Endothelial cell of umbilical vein (primary cell): ENCODE measurements at regions not wholly inside any gene's neighbourhood (a gene's known extent, or its start where the extent isn't known, plus 50 kb on each side); places are given as distances from the start of the nearest gene placed in this dataset.

Source experiments
- BruUV-seq: library from RNA; stranded (reverse); fragments of 400-500 nt; replicated peaks from 2 replicates; lab custom pipeline; 2021; lab: Mats Ljungman, UMichigan
- CTCF ChIA-PET: fragments of 300-600, 350-600 bp; sonication (Branson Sonifier 250); formaldehyde crosslinking; loops from one replicate; lab custom pipeline; 2021; ENCODE audit warnings: antibody characterized with exemption, inconsistent platforms; lab: Charles Lee
- POLR2A ChIA-PET: fragments of 300-600, 350-600 bp; sonication (Branson Sonifier 250); formaldehyde crosslinking; loops from one replicate; lab custom pipeline; 2021; ENCODE audit warnings: antibody characterized with exemption, inconsistent platforms; lab: Charles Lee
- DNase-seq: peaks from one replicate; pipeline ENCODE4 v3.0.0-alpha.2; 2011; ENCODE audit warnings: low read depth, low spot score
- FAIRE-seq: peaks from 2 replicates; lab custom pipeline; 2011; peaks lifted over from hg19 to GRCh38; lab: Jason Lieb, UNC
- H2AFZ ChIP-seq: 2 replicates; pipeline ENCODE4 v1.6.0; 2012; ENCODE audit warnings: low read depth, low read length, control low read depth, inconsistent platforms
- H3K27ac ChIP-seq: 2 replicates; pipeline ENCODE4 v1.5.1; 2011; ENCODE audit warnings: low read depth, mild to moderate bottlenecking, control low read depth, low read length, moderate library complexity; ENCODE audit not compliant: insufficient read depth
- H3K27me3 ChIP-seq, 2 experiments: 2 replicates each; pipeline versions ENCODE4 v1.6.0 to v1.6.1; 2011; ENCODE audit warnings: low read length in 2 of 2, mixed read lengths in 1 of 2; ENCODE audit not compliant: control insufficient read depth in 2 of 2, insufficient read depth in 2 of 2
- H3K36me3 ChIP-seq, 2 experiments: 2 replicates in 1 of 2; 3 replicates in 1 of 2; pipeline ENCODE4 v1.5.1; 2011; ENCODE audit warnings: low read length in 2 of 2, mild to moderate bottlenecking in 1 of 2, moderate library complexity in 1 of 2; ENCODE audit not compliant: control insufficient read depth in 2 of 2, insufficient read depth in 2 of 2; ENCODE audit errors: extremely low read depth in 1 of 2
- H3K4me1 ChIP-seq: 3 replicates; pipeline ENCODE4 v1.5.1; 2011; ENCODE audit warnings: mild to moderate bottlenecking, low read length; ENCODE audit not compliant: control insufficient read depth, insufficient read depth; ENCODE audit errors: extremely low read depth
- H3K4me2 ChIP-seq: 2 replicates; pipeline ENCODE4 v1.6.1; 2011; ENCODE audit warnings: low read length, control low read depth, mixed read lengths; ENCODE audit not compliant: insufficient read depth
- H3K4me3 ChIP-seq, 3 experiments: fragments of 200-600 bp in 1 of 3; sonication (generic), shearing (Covaris generic) in 1 of 3; replicated peaks in 1 of 3; 2 replicates each; pipeline ENCODE4 v1.5.1; 2011 to 2016; ENCODE audit warnings: control low read depth in 3 of 3, low read length in 3 of 3, mild to moderate bottlenecking in 2 of 3, inconsistent platforms in 1 of 3, low read depth in 1 of 3, moderate library complexity in 1 of 3; ENCODE audit not compliant: insufficient read depth in 1 of 3
- H3K79me2 ChIP-seq: 2 replicates; pipeline ENCODE4 v1.6.0; 2012; ENCODE audit warnings: low read length, inconsistent platforms; ENCODE audit not compliant: control insufficient read depth, insufficient read depth
- H3K9ac ChIP-seq: replicated peaks from 2 replicates; pipeline ENCODE3; 2011; ENCODE audit warnings: low read length, control low read depth; ENCODE audit not compliant: insufficient read depth; ENCODE audit errors: extremely low read depth
- H3K9me1 ChIP-seq: replicated peaks from 3 replicates; pipeline ENCODE4 v1.6.0; 2011; ENCODE audit warnings: mild to moderate bottlenecking, low read length; ENCODE audit not compliant: control insufficient read depth, insufficient read depth; ENCODE audit errors: extremely low read depth
- H3K9me3 ChIP-seq: replicated peaks from 2 replicates; pipeline ENCODE4 v1.5.1; 2012; ENCODE audit warnings: low read length, inconsistent platforms; ENCODE audit not compliant: control insufficient read depth, insufficient read depth
- H4K20me1 ChIP-seq: replicated peaks from 2 replicates; pipeline ENCODE3; 2011; ENCODE audit warnings: mild to moderate bottlenecking, low read length; ENCODE audit not compliant: control insufficient read depth, insufficient read depth; ENCODE audit errors: extremely low read depth
- CTCF ChIP-seq, 2 donors: IDR thresholded peaks; 1 replicate in 1 of 2; 2 replicates in 1 of 2; pipeline ENCODE4 v1.5.1; 2011; ENCODE audit warnings: low read length in 2 of 2, mild to moderate bottlenecking in 2 of 2, moderate library complexity in 2 of 2, control low read depth in 1 of 2, inconsistent platforms in 1 of 2, low read depth in 1 of 2; ENCODE audit not compliant: insufficient read depth in 1 of 2; ENCODE audit errors: extremely low read depth in 1 of 2
- EZH2 ChIP-seq: IDR thresholded peaks from 2 replicates; pipeline ENCODE4 v1.6.1; 2012; ENCODE audit warnings: borderline replicate concordance, low read depth, mild to moderate bottlenecking, moderate library complexity, low read length, inconsistent platforms; ENCODE audit not compliant: severe bottlenecking
- FOS ChIP-seq: IDR thresholded peaks from 2 replicates; pipeline ENCODE4 v1.6.1; 2011; ENCODE audit warnings: mild to moderate bottlenecking, low read length, moderate library complexity, borderline replicate concordance; ENCODE audit not compliant: insufficient read depth
- GATA2 ChIP-seq: IDR thresholded peaks from 2 replicates; pipeline ENCODE4 v1.7.0; 2011; ENCODE audit warnings: low read depth, mild to moderate bottlenecking, moderate library complexity, mixed read lengths, low read length; ENCODE audit not compliant: insufficient read length, insufficient read depth
- JUN ChIP-seq: IDR thresholded peaks from 2 replicates; pipeline ENCODE4 v1.6.1; 2011; ENCODE audit warnings: borderline replicate concordance, low read depth; ENCODE audit not compliant: insufficient read length, insufficient read depth
- MAX ChIP-seq: IDR thresholded peaks from 2 replicates; pipeline ENCODE4 v1.6.1; 2011; ENCODE audit not compliant: insufficient read depth, insufficient read length
- MYC ChIP-seq: IDR thresholded peaks from one replicate; pipeline ENCODE4 v1.6.1; 2011; ENCODE audit warnings: mild to moderate bottlenecking, low read depth, low read length
- POLR2A ChIP-seq: IDR thresholded peaks from 2 replicates; pipeline ENCODE4 v1.6.1; 2012; ENCODE audit warnings: low read depth, mild to moderate bottlenecking, control low read depth, low read length
- POLR2AphosphoS5 ChIP-seq: IDR thresholded peaks from 2 replicates; pipeline ENCODE4 v1.6.1; 2012; ENCODE audit warnings: low read depth, mild to moderate bottlenecking, control low read depth, low read length, moderate library complexity; ENCODE audit not compliant: insufficient read depth
- dilution Hi-C: fragments of 300-500 bp; cut with MboI; formaldehyde crosslinking; loops from one replicate; pipeline ENCODE4 v1.15.0; 2019; ENCODE audit warnings: low sequenced_read_pairs; ENCODE audit not compliant: extremely low pct_ligation_motif_present
- intact Hi-C: fragments of 100-400 bp; cut with micrococcal nuclease; formaldehyde crosslinking; loops from one replicate; pipeline ENCODE4 v1.10.0; 2022

GRCh38 chr10:44468525-44468924 lies 83.6 kb upstream of the CXCL12 start:
- DNase-seq (no peak), FAIRE-seq (no peak)
- Histone ChIP-seq H3K9me1 (no peaks in the 10 kb centered on the region), H3K79me2 (no peaks in the 10 kb centered on the region), H3K4me3 (no peak overlapping the region), H4K20me1 (no peaks in the 10 kb centered on the region), H3K9ac (no peak overlapping the region), H3K9me3 (no peaks in the 10 kb centered on the region), H3K27me3 (no peaks in the 10 kb centered on the region), H3K36me3 (no peaks in the 10 kb centered on the region), H3K4me2 (no peak overlapping the region), H3K27ac (no peak overlapping the region), H3K4me1 (no peaks in the 10 kb centered on the region), H2AFZ (no peak overlapping the region)
- intact Hi-C loops (no loop called here), dilution Hi-C loops (no loop called here)
- TF ChIP-seq JUN: no peak
- no peak for TF ChIP-seq POLR2A
- no peak for TF ChIP-seq GATA2
- no peak for TF ChIP-seq FOS
- no peak for TF ChIP-seq EZH2
- TF ChIP-seq MYC: no peak
- no peak for TF ChIP-seq POLR2AphosphoS5
- no peak for TF ChIP-seq MAX
- no peak for TF ChIP-seq CTCF (IDR thresholded peaks at IDR 0.05; ENCODE audit: extremely low read depth in 1 of 2, insufficient read depth in 1 of 2, low read depth in 1 of 2, low read length in 2 of 2)
- ChIA-PET CTCF (no interaction called here), POLR2A (no interaction called here)
- no TSS peak for BruUV-seq
